Hematopoietic multipotent progenitor cell treated with erythropoietin and hydrocortisone succinate and interleukin-3 and kit ligand, for 15 days (in vitro differentiated cells): ENCODE measurements at regions not wholly inside any gene's neighbourhood (a gene's known extent, or its start where the extent isn't known, plus 50 kb on each side); places are given as distances from the start of the nearest gene placed in this dataset.

Experiments used
- DNase-seq: peaks from one replicate; pipeline ENCODE4 v3.0.0-alpha.2; 2015; ENCODE audit warnings: low spot score

DNA sequence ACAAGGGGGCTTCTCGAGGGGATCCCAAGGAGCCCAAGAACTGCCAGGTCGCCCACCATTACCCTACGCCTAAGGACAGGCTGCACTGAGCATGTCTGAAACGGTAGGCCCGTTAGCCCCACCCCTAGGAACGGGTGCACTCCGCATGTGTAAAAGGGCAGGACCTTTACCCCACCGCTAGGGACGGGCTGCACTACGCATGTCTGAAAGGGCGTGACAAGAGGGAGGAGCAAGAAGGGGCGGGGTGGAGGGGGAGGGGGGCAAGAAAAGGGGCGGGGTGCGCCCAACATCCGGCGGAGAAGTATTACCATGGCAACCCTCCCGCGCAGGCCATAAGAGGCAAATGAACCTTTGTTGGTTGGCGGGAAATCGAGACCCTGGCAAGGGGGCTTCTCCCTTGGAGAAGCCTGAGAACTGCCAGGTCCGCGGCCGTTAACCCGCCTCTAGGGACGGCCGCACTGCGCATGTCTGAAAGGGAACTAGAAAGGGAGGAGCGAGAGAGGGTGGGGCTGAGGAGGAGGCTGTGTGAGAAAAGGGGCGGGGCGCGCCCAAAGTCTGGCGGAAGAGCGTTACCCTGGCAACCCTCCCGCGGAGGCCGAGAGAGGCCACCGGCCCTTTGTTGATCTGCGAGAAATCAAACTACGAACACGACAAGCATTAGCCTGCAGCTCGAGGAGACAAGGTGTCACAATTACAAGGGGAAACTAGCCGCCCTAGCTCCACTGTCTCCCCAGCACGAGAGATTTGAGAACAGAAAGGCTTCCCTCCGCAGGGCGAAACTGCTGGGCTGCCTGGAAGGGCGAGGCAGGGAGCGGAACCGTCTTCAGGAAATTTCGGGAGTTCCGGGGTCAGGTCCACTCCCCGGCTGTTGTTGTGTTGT is 2046.8 kb downstream of the TP53TG3F start:
- DNase-seq: no peak

DNA sequence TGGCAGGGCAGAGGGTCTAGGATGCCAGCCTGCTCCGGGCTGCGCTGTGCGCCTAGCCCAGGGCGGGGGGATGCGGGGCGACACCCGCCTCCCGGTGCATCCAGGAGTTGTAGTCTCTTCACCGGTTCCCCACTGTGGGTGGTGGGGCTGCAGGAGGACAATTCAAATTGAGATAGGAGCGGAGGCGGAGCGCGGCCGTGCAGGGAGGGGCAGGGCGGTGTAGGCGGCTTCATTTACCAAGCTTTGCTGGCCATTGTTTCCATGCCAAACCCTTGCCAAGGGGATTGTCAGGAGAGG is 2047.4 kb downstream of the TP53TG3F start:
- no peak for DNase-seq

DNA sequence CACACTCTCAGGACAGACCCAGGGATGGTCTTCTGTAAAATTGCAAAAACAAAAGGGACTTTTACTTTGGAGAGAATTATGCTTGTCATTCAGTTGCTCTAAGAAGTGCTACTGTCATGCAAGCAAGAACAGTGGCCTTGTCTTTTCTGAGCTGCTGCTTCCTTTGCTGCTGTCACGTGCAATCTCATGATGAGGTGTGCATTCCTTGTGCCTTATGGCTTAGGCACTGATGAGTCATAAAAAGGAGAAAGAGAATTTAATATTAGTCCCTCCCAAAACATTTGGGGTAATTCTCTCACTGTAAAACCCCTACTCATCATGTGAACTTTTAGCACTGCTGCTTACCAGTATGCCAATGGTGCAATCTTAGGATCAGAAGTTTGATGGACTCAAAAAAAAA is 2051.3 kb downstream of the TP53TG3F start:
- no peak for DNase-seq

DNA sequence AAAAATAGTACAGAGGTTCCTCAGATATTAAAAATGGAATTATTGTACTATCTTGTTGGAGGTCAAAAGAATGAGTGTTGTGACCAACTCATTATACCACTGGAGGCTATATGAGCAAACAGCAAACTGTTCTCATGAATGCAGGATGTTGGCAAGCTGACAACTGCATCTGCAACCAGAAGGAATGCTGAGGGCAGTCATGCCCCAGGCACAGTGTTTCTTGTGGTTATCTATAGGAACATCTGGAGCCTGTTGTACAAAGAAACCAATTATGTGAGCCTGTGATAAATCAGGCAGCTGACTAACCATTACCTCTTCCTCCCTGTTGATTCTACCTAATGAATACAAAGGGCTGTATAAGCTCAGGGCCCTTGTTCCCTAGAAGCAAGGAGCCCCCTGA is 2057.1 kb downstream of the TP53TG3F start:
- DNase-seq: no peak

DNA sequence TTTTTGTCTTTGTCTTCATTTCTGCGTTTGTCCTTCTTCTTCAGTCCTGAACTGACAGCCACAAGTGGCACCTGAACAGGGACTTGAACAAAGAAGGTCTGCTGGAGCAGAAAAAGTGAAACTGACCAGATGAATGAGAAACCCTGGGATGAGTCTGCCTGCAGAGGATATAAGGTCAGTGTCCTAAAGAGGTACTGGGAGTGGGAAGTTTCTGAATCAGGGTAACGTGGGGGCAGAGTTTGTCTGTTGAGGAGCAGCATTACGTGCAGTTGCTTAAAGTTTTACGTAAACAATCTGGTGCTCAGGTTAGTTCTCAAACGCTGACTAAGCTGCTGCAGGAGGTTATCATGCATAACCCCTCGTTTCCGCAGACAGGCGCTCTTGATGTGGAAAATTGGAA is 2057.6 kb downstream of the TP53TG3F start:
- DNase-seq: no peak

DNA sequence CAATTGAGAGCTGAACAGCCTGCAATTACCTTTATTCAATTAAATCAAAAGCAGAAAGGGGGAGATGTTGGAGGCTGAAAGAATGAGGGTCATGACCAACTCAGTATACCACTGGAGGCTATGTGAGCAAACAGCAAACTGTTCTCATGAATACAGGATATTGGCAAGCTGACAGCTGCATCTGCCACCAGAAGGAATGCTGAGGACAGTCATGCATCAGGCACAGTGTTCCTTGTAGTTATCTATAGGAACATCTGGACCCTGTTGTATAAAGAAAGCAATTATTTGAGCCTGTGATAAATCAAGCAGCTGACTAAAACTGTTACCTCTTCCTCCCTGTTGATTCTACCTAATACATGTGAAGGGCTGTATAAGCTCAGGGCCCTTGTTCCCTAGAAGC is 2064.6 kb downstream of the TP53TG3F start:
- DNase-seq: no peak

DNA sequence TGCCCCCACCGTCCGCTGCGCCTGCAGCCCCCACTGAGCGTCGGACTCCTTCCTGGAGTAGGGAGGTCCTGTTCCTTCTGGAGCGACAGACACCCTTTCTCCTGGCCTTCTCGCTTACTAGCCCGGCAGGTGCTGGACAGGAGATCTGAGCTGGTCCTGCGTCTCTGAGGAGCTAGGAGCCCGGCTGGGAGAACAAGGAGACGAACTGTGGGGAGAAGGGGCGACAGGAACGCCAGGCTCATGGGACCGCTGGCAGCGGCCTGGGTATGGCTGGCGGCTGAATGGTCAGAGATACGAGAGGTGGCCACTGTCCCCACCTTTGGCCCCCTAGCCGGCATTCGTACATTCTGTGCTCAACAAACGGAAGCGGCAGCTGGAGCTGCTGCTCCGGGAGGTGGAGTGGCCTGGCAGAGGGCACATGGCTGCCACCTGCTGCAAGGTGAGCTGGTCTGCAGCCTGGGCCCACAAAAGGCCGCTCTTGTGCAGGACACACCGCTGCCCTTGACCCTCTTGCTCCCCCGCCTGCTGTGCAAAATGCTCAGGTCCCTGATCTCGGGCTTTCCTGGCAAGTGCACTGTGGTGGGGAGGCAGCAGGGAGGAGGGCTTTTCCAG is 2066.7 kb downstream of the TP53TG3F start:
- DNase-seq: no peak

DNA sequence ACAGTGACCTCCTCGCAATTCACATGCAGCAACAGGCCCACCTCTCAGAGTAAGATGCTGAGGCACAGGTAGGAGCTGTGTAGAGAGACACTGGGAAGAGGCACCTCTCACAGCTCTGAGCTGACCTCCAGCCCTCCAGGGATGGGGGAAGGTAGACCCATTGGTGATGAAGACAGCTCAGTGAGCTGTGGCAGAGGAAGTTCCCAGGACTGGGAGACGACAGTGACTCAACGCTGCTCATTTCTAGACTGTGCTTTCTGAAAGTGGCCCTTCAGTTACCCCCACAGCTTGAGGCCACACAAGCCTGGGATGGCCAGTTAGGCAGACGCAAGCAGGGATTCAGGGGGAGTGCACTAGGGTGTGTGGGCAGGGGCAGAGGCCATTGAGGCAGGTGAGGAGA is 2073.2 kb downstream of the TP53TG3F start:
- DNase-seq: no peak

DNA sequence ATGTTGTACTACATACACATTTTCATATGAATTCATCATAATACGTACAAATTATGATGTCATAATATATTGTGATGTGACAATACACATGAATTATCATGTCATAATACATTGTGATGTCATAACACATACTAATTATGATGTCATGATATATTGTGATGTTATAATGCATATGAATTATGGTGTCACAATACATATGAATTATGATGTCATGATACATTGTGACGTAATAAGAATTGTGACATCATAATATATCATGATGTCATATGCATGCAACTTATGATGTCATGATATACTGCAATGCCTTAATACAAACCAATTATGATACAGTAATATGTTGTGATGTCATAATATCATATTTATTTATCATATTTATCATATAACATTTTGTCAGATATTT is 2074.3 kb downstream of the TP53TG3F start:
- no peak for DNase-seq

DNA sequence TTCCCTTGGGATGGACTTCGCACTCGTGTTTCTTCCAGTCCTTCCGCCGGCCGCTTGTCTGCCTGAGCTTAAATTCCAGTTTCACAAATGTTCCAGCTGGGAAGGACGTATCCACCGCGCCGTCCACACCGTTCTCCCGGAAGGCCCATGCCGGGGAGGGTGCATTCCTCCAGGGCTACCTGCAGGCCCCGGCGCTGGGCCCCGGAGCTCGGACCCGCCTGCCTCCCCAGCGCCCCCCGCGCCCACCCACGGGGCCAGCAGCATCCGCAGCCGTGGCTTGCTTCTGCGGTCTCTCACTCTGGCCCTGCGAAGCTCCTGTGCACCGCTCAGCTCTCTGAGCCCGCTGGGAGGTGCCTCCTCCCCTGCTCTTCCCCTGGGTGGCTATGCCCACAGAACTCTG is 2084.1 kb downstream of the TP53TG3F start:
- no peak for DNase-seq

DNA sequence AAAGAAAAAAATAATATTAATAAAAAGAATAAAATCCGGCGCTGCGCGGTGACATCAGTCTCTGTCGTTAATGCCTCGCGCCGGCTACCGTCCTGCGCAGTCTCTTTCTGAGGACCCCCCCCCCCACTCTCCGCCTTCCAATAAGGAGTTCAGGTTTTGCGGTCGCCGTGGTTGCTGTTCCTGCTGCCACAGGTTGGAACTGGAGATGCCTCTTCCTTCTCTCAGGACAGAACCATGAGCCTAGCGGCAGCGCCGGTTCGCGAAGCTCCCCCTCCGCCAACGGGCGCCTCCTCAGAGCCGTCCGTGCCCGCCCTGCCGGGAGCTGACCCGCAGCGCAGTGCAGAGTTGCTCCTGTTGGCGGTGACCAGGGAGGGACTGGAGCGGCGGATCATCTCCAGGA is 2093.4 kb downstream of the TP53TG3F start:
- DNase-seq: no peak

DNA sequence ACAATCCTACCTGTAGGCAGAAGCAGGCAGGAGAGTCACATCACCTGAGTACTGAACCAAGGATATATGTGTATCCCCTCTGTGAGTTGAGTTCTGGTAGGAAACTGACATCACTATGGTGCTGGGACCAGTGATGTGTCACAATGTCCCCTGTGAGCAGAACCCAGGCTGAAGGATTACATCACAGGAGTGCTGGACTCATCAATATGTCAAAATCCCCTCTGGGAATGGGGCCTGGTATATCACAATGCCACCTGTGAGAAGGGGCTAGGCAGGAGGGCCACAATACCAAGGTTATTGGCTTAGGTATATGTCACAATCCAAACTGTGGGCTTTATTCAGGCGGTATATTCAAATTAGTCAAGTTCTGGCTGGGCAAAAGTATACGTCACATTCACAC is 2098.3 kb downstream of the TP53TG3F start:
- no peak for DNase-seq

DNA sequence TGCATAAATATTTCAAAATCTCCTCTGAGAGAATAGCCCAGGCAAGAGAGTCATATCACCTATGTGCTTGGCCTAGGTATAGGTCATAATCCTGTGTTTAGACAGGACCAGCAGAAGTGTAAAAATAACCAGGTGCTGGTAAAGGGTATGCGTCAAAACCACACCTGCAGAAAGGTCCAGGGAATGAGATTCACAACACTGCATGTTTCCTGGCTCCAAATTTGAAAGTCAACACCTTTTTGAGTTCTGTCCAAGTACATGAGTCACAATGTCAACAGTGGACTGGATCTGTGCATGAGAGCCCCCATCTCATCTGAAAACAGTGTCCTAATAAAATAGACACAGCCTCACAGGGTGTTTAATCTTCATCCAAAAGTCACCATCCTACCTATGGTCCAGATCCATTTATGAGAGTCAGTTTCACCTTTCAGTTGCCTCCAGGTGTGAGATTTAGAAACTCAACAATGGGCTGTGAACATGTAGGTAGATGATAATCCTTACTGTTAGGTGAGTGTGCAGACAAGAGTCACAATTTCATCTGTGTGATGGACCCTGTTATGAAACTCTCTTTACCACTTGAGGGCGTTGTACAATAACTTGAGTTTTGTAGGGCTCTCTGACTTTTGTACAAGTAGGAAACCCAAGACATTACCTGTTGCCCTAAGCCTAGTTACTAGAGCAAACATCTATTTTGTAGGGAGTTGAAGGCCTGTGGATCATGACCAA is 2100.7 kb downstream of the TP53TG3F start:
- no peak for DNase-seq

DNA sequence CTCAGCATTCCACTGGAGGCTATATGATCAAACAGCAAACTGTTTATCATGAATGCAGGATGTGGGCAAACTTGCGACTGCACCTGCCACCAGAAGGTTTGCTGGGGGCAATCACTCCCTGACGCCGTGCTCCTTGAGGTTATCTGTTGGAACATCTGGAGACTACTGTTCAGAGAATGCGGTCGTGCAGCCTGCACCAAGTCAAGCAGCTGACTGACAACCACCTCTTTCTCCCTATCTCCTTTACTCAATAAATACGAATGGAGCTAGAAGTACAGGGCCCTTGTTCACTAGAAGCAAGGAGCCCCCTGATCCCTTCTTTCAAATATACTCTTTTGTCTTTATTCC is 2101.2 kb downstream of the TP53TG3F start:
- DNase-seq: no peak

DNA sequence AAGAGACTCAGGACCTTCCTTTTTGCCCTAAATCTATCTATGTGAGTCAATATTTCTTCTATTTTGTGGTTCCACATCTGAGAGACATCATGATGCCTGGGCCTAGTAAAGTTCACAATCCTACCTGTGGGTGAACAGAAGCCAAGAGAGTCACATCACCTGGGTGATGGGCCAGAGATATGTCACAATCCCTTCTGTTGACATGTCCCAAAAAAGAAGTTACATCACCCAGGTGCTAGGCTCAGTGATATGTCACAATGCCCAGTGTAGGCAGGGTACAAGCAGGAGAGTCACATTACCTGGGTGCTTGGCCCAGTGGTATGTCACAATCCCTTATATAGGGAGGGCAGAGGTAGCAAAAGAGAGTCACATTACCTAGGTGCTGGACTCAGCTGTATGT is 2101.9 kb downstream of the TP53TG3F start:
- DNase-seq: no peak

DNA sequence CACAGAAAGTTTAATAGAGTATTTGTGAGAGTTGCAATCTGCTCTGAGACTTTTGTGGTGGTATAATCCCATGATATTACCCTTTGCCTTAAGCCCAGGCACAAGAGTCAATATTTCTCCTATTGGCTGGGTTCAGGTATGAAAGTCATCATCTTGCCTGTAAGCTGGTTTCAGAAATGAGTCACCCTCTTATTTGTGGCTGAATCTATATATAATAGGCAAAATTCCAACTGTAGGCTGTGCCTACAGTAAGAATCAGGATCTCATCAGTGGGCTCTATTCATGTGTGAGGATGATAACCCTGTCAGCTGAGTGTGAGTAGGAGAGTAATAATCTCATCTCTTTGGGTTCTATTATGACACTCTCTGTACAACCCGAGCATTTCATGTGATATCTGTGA is 2103.1 kb downstream of the TP53TG3F start:
- no peak for DNase-seq

DNA sequence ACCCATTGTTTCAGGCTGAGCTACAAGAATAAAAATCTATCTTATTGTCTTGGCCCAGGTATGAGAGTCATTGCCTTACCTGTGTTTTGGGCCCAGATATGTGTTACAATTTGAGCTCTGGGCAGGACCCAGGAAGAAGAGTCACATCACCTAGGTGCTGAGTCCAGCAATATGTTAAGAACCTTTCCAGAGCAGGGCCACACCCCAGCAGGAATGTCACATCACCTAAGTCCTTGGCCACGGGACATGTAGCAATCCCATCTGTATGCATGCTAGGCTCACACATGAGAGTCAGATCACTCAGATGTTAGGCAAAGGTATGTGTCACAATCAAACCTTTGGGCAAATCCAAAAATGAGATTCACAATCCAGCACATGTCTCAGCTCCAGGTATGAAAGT is 2103.5 kb downstream of the TP53TG3F start:
- no peak for DNase-seq

DNA sequence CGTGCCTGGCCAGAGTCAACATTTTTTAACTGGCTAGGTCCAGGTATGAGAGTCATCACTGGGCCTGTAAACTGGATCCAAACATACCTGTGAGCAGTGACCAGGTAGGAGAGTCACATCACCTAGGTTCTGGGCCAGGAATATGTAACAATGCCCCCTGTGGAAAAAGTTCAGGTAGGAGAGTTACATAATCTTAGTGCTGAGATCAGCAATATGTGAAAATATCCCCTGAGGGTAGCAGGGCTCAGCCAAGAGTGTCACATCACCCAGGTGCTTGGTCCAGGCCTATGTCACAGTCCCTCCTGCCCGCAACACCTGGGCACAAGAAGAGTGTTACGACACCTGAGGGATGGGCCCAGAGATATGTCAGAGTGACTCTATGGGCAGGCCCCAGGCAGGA is 2104.7 kb downstream of the TP53TG3F start:
- no peak for DNase-seq

DNA sequence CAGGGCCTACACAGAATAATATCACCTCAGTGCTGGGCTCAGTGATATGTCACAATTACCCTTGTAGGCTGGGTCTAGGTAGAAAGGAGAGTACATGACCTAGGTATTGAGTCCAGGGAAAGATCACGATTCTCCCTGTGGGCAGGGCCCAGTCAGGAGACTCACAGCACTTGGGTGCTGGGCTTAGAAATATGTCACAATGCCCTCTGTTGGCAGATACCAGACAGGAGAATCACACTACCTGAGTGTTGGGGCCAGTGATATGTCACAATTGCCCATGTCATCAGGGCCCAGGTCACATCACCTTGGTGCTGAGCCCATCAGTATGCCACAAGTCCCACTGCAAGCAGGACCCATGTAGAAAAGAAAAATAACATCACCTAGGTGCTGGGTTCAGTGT is 2105.5 kb downstream of the TP53TG3F start:
- DNase-seq: no peak

DNA sequence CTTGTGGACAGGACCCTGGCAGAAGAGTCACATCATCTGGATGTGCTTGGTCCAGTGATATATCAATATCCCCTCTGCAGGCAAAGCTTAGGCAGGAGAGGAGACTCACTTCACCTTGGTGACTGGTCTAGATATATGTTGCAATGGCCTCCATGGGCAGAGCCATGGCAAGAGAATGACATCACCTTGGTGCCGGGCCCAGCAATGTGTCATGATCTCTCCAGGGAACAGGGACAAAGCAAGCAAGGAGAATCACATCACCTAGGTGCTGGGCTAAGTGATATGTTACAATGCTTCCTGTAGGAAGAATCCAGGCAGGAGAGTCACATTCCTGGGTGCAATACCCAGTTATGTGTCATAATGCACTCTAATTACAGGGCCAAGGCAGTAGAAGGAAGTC is 2106.2 kb downstream of the TP53TG3F start:
- no peak for DNase-seq

DNA sequence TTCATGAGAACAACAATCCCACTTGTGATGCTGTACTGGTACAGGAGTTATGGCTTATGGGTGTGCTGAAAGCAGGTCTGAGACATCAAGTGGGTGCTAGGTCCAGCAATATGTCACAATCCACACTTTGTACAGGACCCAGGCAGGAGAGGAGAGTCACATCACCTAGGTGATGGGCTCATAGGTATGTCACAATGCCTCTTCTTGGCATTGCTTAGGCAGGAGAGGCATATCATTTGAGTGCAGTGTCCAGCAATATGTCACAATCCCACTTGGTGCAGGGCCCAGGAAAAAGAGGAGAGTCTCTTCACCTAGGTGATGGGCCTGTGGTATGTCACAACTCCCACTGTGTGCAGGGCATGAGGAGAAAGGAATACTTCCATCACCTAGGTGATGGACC is 2110.0 kb downstream of the TP53TG3F start:
- no peak for DNase-seq

DNA sequence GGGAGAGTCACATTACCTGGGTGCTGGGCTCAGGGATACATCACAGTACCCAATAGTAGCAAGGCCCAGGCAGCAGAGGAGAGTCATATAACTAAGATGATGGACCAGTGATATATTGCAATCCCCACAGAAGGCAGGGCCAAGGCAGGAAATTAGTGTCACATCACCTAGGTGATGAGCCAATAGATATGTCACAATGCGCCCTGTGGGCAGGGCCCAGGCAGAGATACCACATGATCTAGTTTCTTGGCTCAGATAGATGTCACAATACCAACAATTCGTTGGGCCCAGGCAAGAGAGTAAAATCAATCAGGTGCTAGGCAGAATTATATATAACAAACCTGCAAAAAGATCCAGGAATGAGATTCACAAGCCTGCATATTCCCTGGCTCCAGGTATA is 2111.5 kb downstream of the TP53TG3F start:
- DNase-seq: no peak

DNA sequence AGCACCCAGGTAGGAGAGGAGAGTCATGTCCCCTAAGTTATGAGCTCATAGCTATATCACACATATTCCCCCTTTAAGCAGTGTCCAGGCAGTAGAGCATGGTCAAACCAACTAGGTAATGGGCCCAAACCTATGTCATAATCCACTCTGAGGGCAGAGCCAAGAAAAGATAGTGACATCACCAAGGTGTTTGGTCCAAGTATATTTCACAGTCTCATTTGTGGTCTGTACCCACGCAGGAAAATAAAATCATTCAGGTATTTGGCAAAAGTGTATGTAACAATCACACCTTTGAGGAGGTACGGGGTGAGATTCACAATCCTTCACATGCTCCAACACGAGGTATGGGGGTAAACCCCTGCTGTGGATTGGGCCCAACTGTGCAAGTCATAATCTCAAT is 2112.8 kb downstream of the TP53TG3F start:
- DNase-seq: no peak

DNA sequence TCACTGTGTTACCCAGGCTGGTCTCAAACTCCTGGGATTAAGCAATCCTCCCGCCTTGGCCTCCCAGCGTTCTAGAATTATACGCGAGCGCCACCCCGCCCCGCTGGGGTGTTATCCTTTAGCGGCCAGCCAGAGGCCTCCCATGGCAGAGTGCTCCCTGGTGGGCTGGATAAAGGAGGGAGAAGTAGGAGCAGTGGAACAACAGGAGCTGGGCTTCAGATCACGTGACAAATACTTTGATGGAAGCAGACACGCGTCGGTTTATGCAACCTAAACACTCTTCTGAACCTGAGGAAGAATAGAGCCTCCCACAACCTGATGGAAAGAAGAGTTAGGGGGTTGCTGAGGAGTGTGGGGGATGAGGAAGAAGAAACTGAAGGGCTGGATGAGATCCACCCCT is 2114.0 kb downstream of the TP53TG3F start:
- DNase-seq: no peak
